Body of pancreas (tissue), 4 donors: ENCODE measurements at regions not wholly inside any gene's neighbourhood (a gene's known extent, or its start where the extent isn't known, plus 50 kb on each side); places are given as distances from the start of the nearest gene placed in this dataset.

Experiments used
- CTCF ChIP-seq, 7 experiments: fragments of 450-650 bp in 4 of 7; fragments of 200-600 bp in 3 of 7; sonication (generic) in 3 of 7; IDR thresholded peaks; one replicate each; pipeline ENCODE4 v1.5.1; 2016 to 2019; ENCODE audit warnings: antibody characterized with exemption in 7 of 7
- POLR2A ChIP-seq, 3 donors: fragments of 450-650 bp; IDR thresholded peaks; one replicate each; pipeline ENCODE4 v1.6.1; 2016; ENCODE audit warnings: antibody characterized with exemption in 3 of 3, mild to moderate bottlenecking in 2 of 3

DNA sequence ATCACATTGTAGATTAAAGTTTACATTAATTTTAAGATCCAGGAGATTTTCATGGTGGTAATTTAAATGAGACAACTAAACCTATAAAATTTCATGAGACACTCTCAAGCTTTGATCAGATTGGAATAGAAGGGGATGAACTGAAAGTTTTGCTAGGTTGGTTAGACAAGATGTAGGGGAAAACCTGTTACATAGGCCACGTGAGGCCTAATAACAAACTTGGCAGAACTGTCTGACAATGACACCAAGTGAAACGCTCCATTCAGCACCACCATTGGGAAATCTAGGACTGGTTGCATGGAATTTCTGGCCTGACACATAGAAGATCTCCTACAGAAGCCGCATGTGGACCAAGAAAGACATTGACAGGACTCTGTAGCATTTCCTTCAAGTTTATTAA lies 87.8 kb upstream of the SLC39A10 start:
- no peak for TF ChIP-seq CTCF (IDR thresholded peaks at IDR 0.05)
- no peak for TF ChIP-seq POLR2A (IDR thresholded peaks at IDR 0.05)
